GM12875 (cell line): ENCODE measurements at regions not wholly inside any gene's neighbourhood (a gene's known extent, or its start where the extent isn't known, plus 50 kb on each side); places are given as distances from the start of the nearest gene placed in this dataset.

ENCODE experiments used
- H3K4me3 ChIP-seq: one replicate; pipeline ENCODE4 v1.5.1; 2011; ENCODE audit warnings: low read depth, low read length, control low read depth
- TF ChIP-seq, protein P1 (sequence below): IDR thresholded peaks from 2 replicates; pipeline ENCODE4 v1.5.1; 2011; ENCODE audit warnings: low read depth, mild to moderate bottlenecking, control low read depth, inconsistent platforms, low read length, moderate library complexity, borderline replicate concordance; ENCODE audit not compliant: insufficient read depth

DNA sequence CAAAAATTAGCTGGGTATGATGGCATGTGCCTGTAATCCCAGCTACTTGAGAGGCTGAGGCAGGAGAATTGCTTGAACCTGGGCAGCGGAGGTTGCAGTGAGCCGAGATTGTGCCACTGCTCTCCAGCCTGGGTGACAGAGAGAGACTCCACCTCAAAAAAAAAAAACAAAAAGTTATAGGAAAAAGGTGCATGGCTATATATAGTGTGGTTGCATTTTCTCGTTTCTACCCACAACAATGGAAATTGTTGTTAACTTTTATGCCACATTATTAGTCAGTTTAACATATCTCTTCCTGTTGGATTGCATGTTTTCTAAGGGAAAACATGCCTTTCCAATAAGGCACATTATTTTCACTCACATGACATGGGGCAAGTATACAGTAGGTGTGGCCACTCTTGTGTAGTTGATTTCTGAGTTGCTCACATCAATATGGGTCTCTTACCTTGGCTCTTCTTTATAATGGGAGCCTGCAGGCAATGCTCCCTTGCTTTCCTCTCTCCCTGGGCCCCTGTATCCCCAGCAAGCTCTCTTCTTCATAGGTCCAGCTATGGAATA is 610.0 kb downstream of the RNF144A start:
- TF ChIP-seq, protein P1, sequence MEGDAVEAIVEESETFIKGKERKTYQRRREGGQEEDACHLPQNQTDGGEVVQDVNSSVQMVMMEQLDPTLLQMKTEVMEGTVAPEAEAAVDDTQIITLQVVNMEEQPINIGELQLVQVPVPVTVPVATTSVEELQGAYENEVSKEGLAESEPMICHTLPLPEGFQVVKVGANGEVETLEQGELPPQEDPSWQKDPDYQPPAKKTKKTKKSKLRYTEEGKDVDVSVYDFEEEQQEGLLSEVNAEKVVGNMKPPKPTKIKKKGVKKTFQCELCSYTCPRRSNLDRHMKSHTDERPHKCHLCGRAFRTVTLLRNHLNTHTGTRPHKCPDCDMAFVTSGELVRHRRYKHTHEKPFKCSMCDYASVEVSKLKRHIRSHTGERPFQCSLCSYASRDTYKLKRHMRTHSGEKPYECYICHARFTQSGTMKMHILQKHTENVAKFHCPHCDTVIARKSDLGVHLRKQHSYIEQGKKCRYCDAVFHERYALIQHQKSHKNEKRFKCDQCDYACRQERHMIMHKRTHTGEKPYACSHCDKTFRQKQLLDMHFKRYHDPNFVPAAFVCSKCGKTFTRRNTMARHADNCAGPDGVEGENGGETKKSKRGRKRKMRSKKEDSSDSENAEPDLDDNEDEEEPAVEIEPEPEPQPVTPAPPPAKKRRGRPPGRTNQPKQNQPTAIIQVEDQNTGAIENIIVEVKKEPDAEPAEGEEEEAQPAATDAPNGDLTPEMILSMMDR: no peak
- no peak overlapping the region for H3K4me3 ChIP-seq

DNA sequence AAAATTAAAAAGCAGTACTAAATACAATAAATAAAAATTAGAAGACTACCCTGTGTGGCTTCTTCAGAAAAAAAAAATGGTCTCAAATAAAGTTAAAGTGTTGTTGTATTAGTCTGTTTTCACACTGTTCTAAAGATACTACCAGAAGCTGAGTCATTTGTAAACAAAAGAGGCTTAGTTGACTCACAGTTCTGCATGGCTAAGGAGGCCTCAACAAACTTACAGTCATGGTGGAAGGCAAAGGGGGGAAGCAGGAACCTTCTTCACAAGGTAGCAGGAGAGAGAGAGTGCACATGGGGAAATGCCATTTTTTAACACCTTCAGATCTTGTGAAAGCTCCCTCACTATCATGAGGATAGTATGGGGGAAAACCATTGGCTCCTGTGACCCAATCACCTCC is 612.8 kb downstream of the RNF144A start:
- H3K4me3 ChIP-seq: no peak overlapping the region
- TF ChIP-seq, protein P1: no peak

DNA sequence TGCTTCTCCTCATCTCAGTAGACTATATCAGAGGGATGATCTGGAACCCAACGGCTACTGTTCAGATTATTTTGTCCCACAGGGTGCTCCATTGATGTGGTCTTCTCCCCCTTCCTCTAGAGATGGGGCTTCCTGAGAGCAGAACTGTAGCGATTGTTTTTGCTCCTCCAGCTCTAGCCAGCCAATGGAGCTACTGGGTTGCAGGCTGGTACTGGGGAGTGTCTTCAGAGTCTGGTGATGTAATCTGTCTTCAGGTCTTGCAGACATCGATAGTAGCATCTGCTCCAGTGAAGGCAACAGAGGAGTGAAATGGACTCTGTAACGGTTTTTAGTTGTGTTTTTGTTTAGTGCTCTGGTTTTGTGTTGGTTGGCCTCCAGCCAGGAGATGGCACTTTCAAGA is 621.9 kb downstream of the RNF144A start:
- TF ChIP-seq, protein P1: no peak
- no peak overlapping the region for H3K4me3 ChIP-seq

DNA sequence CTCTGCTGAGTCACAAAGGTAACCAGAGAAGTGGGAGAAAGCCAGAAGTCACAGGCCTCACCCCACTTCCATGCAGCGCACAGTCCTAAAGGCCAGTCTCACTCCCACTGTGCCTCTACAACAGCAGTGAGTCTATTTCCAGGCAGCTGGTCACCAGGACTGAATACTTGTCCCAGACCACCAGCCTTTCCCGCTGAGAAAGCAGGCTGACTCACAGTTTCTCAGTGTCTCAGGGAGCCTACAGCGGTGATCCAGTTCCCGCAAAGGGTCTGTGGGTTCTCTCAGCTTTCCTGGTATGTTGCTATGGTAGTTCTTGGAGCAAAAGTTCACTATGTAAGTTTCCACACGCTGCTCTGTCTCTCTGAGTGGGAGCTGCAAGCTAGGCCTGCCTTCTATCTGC is 622.5 kb downstream of the RNF144A start:
- TF ChIP-seq, protein P1: no peak
- no peak overlapping the region for H3K4me3 ChIP-seq

DNA sequence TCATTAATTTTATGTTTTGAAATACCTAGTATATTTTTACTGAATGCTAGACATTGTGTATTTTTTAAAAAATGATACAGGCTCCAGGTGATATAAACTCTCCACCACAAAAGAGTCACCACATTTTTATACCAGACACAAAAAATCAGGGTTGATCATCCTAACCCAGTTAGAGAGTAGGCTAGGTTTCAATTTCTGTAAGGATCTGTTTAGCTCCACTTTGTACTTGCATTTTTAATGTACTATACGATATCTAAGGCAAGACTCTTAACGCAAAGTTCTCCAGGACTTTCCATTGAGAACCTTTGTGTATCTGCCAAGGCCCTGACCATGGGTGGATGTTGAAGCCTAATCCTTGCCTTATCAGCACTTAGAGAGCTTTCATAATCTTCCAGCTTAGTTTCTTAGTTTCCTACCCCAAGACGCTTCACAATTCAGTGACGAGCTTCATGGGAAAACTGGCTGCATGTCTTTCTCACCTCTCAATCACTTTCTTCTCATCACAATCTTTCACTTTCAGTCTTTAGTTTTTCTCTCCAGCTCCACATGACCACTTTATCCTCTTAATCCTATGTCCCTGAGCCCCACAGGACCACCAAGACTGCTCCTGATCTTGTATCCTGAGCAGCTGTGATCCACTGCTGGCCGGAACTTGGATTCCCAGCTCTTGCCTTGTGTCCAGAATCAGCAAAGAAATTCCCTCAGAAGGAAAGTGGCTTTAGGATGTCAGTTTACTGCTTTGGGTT is 635.8 kb downstream of the RNF144A start:
- H3K4me3 ChIP-seq: no peak overlapping the region
- TF ChIP-seq, protein P1: no peak

DNA sequence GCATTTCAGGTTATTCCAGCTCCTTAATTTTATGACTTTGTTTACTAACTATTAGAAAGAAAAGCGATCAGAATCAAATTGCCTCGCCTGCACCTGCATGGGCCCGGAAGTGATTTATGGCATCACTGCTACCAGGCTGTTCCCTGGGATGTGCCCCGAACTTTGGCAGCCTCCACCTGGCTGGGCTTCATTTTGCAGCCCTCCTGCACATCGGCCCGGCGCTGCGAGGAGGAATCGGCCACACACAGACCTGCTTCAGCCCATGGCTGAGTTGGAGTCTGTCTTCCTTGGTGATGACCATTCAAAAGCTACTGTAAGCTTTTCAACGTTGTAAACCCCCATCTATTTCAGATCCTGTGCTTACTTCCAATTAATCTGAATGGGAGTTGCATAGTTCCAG is 638.0 kb downstream of the RNF144A start:
- no peak overlapping the region for H3K4me3 ChIP-seq
- TF ChIP-seq, protein P1: no peak

DNA sequence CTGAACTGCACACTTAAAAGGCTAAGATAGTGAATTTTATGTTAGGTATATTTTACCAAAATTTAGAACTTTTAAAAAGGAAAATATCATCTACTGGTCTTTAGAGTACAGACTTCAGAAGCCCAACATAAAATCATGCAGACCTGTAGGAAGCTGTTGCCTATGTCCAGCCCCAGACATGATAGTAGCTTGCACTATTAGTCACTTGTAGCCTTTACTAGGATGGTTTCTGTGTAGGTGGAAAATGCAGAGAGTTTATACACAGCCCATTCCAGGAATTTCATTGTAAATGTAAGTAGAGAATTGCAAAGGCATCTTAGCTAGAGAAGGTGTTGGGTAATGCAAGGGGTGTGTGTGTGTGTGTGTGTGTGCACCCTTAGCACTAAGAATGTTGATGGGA is 640.2 kb downstream of the RNF144A start:
- H3K4me3 ChIP-seq: no peak overlapping the region
- TF ChIP-seq, protein P1: no peak
